ENCODE measurements at regions not wholly inside any gene's neighbourhood (a gene's known extent, or its start where the extent isn't known, plus 50 kb on each side); places are given as distances from the start of the nearest gene placed in this dataset.

DNA sequence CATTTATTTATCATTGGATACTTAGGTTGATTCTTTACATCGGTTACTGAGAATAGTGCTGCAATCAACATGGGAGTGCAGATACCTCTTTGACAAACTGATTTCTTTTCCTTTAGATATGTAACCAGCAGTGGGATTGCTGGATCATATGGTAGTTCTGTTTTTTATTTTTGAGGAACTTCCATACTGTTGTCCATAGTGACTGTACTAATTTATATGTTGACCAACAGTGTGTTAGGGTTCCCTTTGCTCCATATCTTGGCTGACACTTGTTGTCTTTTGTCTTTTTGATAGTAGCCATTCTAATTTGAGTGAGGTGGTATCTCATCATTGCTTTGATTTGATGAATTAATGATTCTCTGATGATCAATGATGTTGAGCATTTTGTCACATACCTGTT is 137.3 kb upstream of the PITX1 start:
- DNase-seq, result no peak
- Histone ChIP-seq H2AFZ (ENCODE audit: insufficient read depth, low read length, poor library complexity) (no peak overlapping the region), H3K4me1 (ENCODE audit: control insufficient read depth in 1 of 2, insufficient read depth in 2 of 2, low read length in 2 of 2) (no peaks in the 10 kb centered on the region), H3K23ac (ENCODE audit: low read length) (no peak overlapping the region), H2BK12ac (ENCODE audit: low read length) (no peak overlapping the region), H3K9ac (ENCODE audit: low read length) (no peak overlapping the region), H4K8ac (ENCODE audit: low read depth, low read length) (no peak overlapping the region), H3K9me3 (ENCODE audit: insufficient read depth, low read depth, low read length) (no peaks in the 10 kb centered on the region), H2AK5ac (ENCODE audit: low read length) (no peak overlapping the region), H4K91ac (ENCODE audit: low read depth, low read length) (no peak overlapping the region), H3K79me1 (ENCODE audit: low read length) (no peaks in the 10 kb centered on the region), H3K36me3 (ENCODE audit: control insufficient read depth in 1 of 2, insufficient read depth in 2 of 2, low read length in 2 of 2) (no peaks in the 10 kb centered on the region), H3K27ac (ENCODE audit: low read depth, low read length) (no peak overlapping the region), H2BK5ac (ENCODE audit: low read depth, low read length, poor library complexity) (no peak overlapping the region), H4K12ac (ENCODE audit: low read depth, low read length) (no peak overlapping the region), H3K27me3 (ENCODE audit: insufficient read depth, low read length) (peaks cover 5% of the 10 kb centered on the region), H3K18ac (ENCODE audit: low read length) (no peak overlapping the region), H3K4me2 (ENCODE audit: low read length) (no peak overlapping the region), H3K14ac (ENCODE audit: low read length) (no peak overlapping the region), H3K4ac (ENCODE audit: low read depth, low read length) (no peak overlapping the region), H3K4me3 (ENCODE audit: low read depth, low read length) (no peak overlapping the region), H2BK120ac (ENCODE audit: insufficient read depth, low read length, poor library complexity) (no peak overlapping the region), H3K79me2 (ENCODE audit: control insufficient read depth, insufficient read depth, low read length, poor library complexity) (no peaks in the 10 kb centered on the region)
- no CpG with 5 or more reads among the region's 1 CpG for WGBS (ENCODE audit: extremely low coverage, insufficient coverage, insufficient read length)

DNA sequence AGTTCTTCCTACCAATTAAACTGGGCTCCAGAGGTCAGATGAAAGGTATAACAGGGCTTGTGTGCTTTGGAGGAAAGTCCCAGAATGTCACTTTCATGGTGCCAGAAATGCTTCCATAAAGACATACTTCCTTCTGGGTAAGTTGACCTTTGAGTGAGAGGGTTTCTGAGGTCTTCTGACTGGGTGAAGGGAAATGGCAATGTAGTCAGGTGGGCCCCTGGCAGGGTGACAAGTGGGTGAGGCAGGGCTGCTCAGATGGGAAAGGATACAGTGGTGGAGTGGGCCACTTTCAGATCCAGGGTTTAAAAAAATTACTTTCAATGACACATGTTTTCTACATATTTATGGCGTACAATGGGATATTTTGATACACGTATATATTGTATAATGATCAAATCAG is 136.5 kb upstream of the PITX1 start:
- H3K9me3 ChIP-seq (ENCODE audit: insufficient read depth, low read depth, low read length), result no peaks in the 10 kb centered on the region
- no peak overlapping the region for H2BK12ac ChIP-seq (ENCODE audit: low read length)
- H3K79me2 ChIP-seq (ENCODE audit: control insufficient read depth, insufficient read depth, low read length, poor library complexity), result no peaks in the 10 kb centered on the region
- H3K4me2 ChIP-seq (ENCODE audit: low read length), result no peak overlapping the region
- H3K23ac ChIP-seq (ENCODE audit: low read length), result no peak overlapping the region
- no peak overlapping the region for H4K8ac ChIP-seq (ENCODE audit: low read depth, low read length)
- no CpG with 5 or more reads among the region's 2 CpGs for WGBS (ENCODE audit: extremely low coverage, insufficient coverage, insufficient read length)
- H3K14ac ChIP-seq (ENCODE audit: low read length), result no peak overlapping the region
- no peak overlapping the region for H4K12ac ChIP-seq (ENCODE audit: low read depth, low read length)
- H2BK120ac ChIP-seq (ENCODE audit: insufficient read depth, low read length, poor library complexity), result no peak overlapping the region
- H3K27me3 ChIP-seq (ENCODE audit: insufficient read depth, low read length), result peaks cover 5% of the 10 kb centered on the region
- H4K91ac ChIP-seq (ENCODE audit: low read depth, low read length), result no peak overlapping the region
- no peak for DNase-seq
- no peak overlapping the region for H3K4me3 ChIP-seq (ENCODE audit: low read depth, low read length)
- H3K9ac ChIP-seq (ENCODE audit: low read length), result no peak overlapping the region
- H3K18ac ChIP-seq (ENCODE audit: low read length), result no peak overlapping the region
- H3K27ac ChIP-seq (ENCODE audit: low read depth, low read length), result no peak overlapping the region
- H2BK5ac ChIP-seq (ENCODE audit: low read depth, low read length, poor library complexity), result no peak overlapping the region
- H3K36me3 ChIP-seq (ENCODE audit: control insufficient read depth in 1 of 2, insufficient read depth in 2 of 2, low read length in 2 of 2), result no peaks in the 10 kb centered on the region
- H2AK5ac ChIP-seq (ENCODE audit: low read length), result no peak overlapping the region
- no peaks in the 10 kb centered on the region for H3K4me1 ChIP-seq (ENCODE audit: control insufficient read depth in 1 of 2, insufficient read depth in 2 of 2, low read length in 2 of 2)
- H2AFZ ChIP-seq (ENCODE audit: insufficient read depth, low read length, poor library complexity), result no peak overlapping the region
- H3K4ac ChIP-seq (ENCODE audit: low read depth, low read length), result no peak overlapping the region
- H3K79me1 ChIP-seq (ENCODE audit: low read length), result no peaks in the 10 kb centered on the region

DNA sequence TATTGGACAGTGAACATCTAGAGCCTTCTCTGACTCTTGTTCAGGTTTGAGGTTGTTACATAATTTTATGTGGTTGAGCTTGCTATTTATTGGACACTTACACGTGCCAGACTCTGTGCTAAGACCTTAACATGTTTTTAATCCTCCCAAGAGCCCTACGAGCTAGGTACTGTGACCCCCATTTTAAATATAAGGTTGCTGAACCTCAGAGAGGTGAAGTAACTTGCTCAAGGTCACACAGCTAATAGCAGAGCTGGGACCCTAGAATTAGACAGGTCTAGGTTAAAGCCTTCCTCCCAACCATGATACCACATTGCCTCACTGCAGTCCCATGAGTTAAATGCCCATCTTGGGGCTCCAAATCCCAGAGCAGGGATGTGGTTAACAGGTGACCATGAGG is 135.7 kb upstream of the PITX1 start:
- H3K23ac ChIP-seq (ENCODE audit: low read length), result no peak overlapping the region
- no peak overlapping the region for H3K4me2 ChIP-seq (ENCODE audit: low read length)
- H3K4me1 ChIP-seq (ENCODE audit: control insufficient read depth in 1 of 2, insufficient read depth in 2 of 2, low read length in 2 of 2), result no peaks in the 10 kb centered on the region
- no peak overlapping the region for H2AFZ ChIP-seq (ENCODE audit: insufficient read depth, low read length, poor library complexity)
- H2BK12ac ChIP-seq (ENCODE audit: low read length), result no peak overlapping the region
- no peak overlapping the region for H3K4me3 ChIP-seq (ENCODE audit: low read depth, low read length)
- no peak overlapping the region for H4K8ac ChIP-seq (ENCODE audit: low read depth, low read length)
- no peaks in the 10 kb centered on the region for H3K36me3 ChIP-seq (ENCODE audit: control insufficient read depth in 1 of 2, insufficient read depth in 2 of 2, low read length in 2 of 2)
- H2BK5ac ChIP-seq (ENCODE audit: low read depth, low read length, poor library complexity), result no peak overlapping the region
- no peak overlapping the region for H3K9ac ChIP-seq (ENCODE audit: low read length)
- H3K27me3 ChIP-seq (ENCODE audit: insufficient read depth, low read length), result peaks cover 5% of the 10 kb centered on the region
- H3K14ac ChIP-seq (ENCODE audit: low read length), result no peak overlapping the region
- H2BK120ac ChIP-seq (ENCODE audit: insufficient read depth, low read length, poor library complexity), result no peak overlapping the region
- no peaks in the 10 kb centered on the region for H3K79me2 ChIP-seq (ENCODE audit: control insufficient read depth, insufficient read depth, low read length, poor library complexity)
- no peak overlapping the region for H4K91ac ChIP-seq (ENCODE audit: low read depth, low read length)
- no peak overlapping the region for H2AK5ac ChIP-seq (ENCODE audit: low read length)
- whole genome bisulfite sequencing (ENCODE audit: extremely low coverage, insufficient coverage, insufficient read length), result no CpG with 5 or more reads among the region's 2 CpGs
- no peak overlapping the region for H3K27ac ChIP-seq (ENCODE audit: low read depth, low read length)
- no peaks in the 10 kb centered on the region for H3K79me1 ChIP-seq (ENCODE audit: low read length)
- H3K4ac ChIP-seq (ENCODE audit: low read depth, low read length), result no peak overlapping the region
- DNase-seq, result no peak
- H3K9me3 ChIP-seq (ENCODE audit: insufficient read depth, low read depth, low read length), result no peaks in the 10 kb centered on the region
- no peak overlapping the region for H3K18ac ChIP-seq (ENCODE audit: low read length)
- no peak overlapping the region for H4K12ac ChIP-seq (ENCODE audit: low read depth, low read length)

DNA sequence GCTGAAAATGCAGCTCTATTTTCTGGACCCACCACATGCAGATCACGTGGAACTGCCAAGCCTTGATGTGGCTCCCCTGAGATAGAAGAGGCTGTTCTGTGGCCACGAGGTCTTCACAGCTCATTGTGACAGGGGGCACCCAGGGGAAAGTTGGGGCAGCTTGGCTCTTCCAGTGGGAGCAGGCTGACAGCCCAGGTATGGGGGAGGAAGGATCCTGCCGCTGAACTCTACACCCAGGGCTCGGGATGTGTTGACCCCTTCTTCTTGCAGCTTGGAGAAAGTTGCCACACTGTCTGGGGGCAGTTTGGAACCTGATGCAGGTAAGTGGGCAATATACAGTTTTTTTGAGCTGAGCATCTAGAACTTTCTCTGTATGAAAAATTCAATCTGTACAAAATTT is 133.6 kb upstream of the PITX1 start:
- no CpG with 5 or more reads among the region's 4 CpGs for WGBS (ENCODE audit: extremely low coverage, insufficient coverage, insufficient read length)
- H3K4ac ChIP-seq (ENCODE audit: low read depth, low read length), result no peak overlapping the region
- no peaks in the 10 kb centered on the region for H3K79me1 ChIP-seq (ENCODE audit: low read length)
- H3K4me2 ChIP-seq (ENCODE audit: low read length), result no peak overlapping the region
- DNase-seq, result no peak
- H2BK120ac ChIP-seq (ENCODE audit: insufficient read depth, low read length, poor library complexity), result no peak overlapping the region
- H3K79me2 ChIP-seq (ENCODE audit: control insufficient read depth, insufficient read depth, low read length, poor library complexity), result no peaks in the 10 kb centered on the region
- no peak overlapping the region for H4K91ac ChIP-seq (ENCODE audit: low read depth, low read length)
- H3K14ac ChIP-seq (ENCODE audit: low read length), result no peak overlapping the region
- H3K18ac ChIP-seq (ENCODE audit: low read length), result no peak overlapping the region
- no peak overlapping the region for H3K23ac ChIP-seq (ENCODE audit: low read length)
- no peaks in the 10 kb centered on the region for H3K4me1 ChIP-seq (ENCODE audit: control insufficient read depth in 1 of 2, insufficient read depth in 2 of 2, low read length in 2 of 2)
- H3K4me3 ChIP-seq (ENCODE audit: low read depth, low read length), result no peak overlapping the region
- no peak overlapping the region for H4K12ac ChIP-seq (ENCODE audit: low read depth, low read length)
- H3K9ac ChIP-seq (ENCODE audit: low read length), result no peak overlapping the region
- no peak overlapping the region for H2BK12ac ChIP-seq (ENCODE audit: low read length)
- no peak overlapping the region for H3K27ac ChIP-seq (ENCODE audit: low read depth, low read length)
- no peaks in the 10 kb centered on the region for H3K9me3 ChIP-seq (ENCODE audit: insufficient read depth, low read depth, low read length)
- no peak overlapping the region for H4K8ac ChIP-seq (ENCODE audit: low read depth, low read length)
- H2AFZ ChIP-seq (ENCODE audit: insufficient read depth, low read length, poor library complexity), result no peak overlapping the region
- H2BK5ac ChIP-seq (ENCODE audit: low read depth, low read length, poor library complexity), result no peak overlapping the region
- no peaks in the 10 kb centered on the region for H3K36me3 ChIP-seq (ENCODE audit: control insufficient read depth in 1 of 2, insufficient read depth in 2 of 2, low read length in 2 of 2)
- peaks cover 5% of the 10 kb centered on the region for H3K27me3 ChIP-seq (ENCODE audit: insufficient read depth, low read length)
- H2AK5ac ChIP-seq (ENCODE audit: low read length), result no peak overlapping the region
